Neural progenitor cell (in vitro differentiated cells): ENCODE measurements at regions not wholly inside any gene's neighbourhood (a gene's known extent, or its start where the extent isn't known, plus 50 kb on each side); places are given as distances from the start of the nearest gene placed in this dataset.

Experiments used
- DNase-seq: peaks from one replicate; pipeline ENCODE4 v3.0.0-alpha.2; 2016; ENCODE audit warnings: low spot score
- H2AFZ ChIP-seq: fragments of 200-600 bp; sonication (generic); replicated peaks from 2 replicates; pipeline ENCODE4 v1.6.1; 2016; ENCODE audit warnings: antibody characterized with exemption
- H3F3A ChIP-seq: fragments of 200-600 bp; sonication (generic); 2 replicates; pipeline ENCODE4 v1.6.1; 2016; ENCODE audit warnings: antibody characterized with exemption, low read depth
- H3K27ac ChIP-seq: fragments of 200-600 bp; sonication (generic); 2 replicates; pipeline ENCODE4 v1.5.1; 2016; ENCODE audit warnings: mild to moderate bottlenecking
- H3K27me3 ChIP-seq: fragments of 200-600 bp; sonication (generic); 2 replicates; pipeline ENCODE4 v1.6.1; 2016; ENCODE audit warnings: mild to moderate bottlenecking, moderate library complexity
- H3K36me3 ChIP-seq: fragments of 200-600 bp; sonication (generic); 2 replicates; pipeline ENCODE4 v1.5.1; 2016
- H3K4me1 ChIP-seq: fragments of 200-600 bp; sonication (generic); 2 replicates; pipeline ENCODE4 v1.6.1; 2016; ENCODE audit warnings: mixed run types
- H3K4me2 ChIP-seq: fragments of 200-600 bp; sonication (generic); 2 replicates; pipeline ENCODE4 v1.6.1; 2016
- H3K4me3 ChIP-seq: fragments of 200-600 bp; sonication (generic); 2 replicates; pipeline ENCODE4 v1.5.1; 2016
- H3K79me2 ChIP-seq: fragments of 200-600 bp; sonication (generic); 2 replicates; pipeline ENCODE4 v1.6.1; 2016; ENCODE audit warnings: low read depth
- H3K9ac ChIP-seq: fragments of 200-600 bp; sonication (generic); 2 replicates; pipeline ENCODE4 v1.6.1; 2016
- H3K9me3 ChIP-seq: fragments of 200-600 bp; sonication (generic); 2 replicates; pipeline ENCODE4 v1.5.1; 2016; ENCODE audit warnings: low read depth
- H4K20me1 ChIP-seq: fragments of 200-600 bp; sonication (generic); 2 replicates; pipeline ENCODE4 v1.6.1; 2016; ENCODE audit warnings: low read depth
- H3K27ac Mint-ChIP-seq: 3 replicates; pipeline ENCODE4 v1.8.0; 2021; ENCODE audit warnings: mixed read lengths
- H3K27me3 Mint-ChIP-seq: 2 replicates; pipeline ENCODE4 v1.8.0; 2022; ENCODE audit warnings: low read depth, mild to moderate bottlenecking, inconsistent platforms, moderate library complexity, mixed read lengths; ENCODE audit not compliant: insufficient read depth
- H3K36me3 Mint-ChIP-seq: 3 replicates; pipeline ENCODE4 v1.8.0; 2021; ENCODE audit warnings: mixed read lengths
- H3K4me1 Mint-ChIP-seq: 3 replicates; pipeline ENCODE4 v1.8.0; 2021; ENCODE audit warnings: mixed read lengths
- H3K4me3 Mint-ChIP-seq: 3 replicates; pipeline ENCODE4 v1.8.0; 2021; ENCODE audit warnings: mild to moderate bottlenecking, moderate library complexity, mixed read lengths
- H3K9me3 Mint-ChIP-seq: 3 replicates; pipeline ENCODE4 v1.8.0; 2020; ENCODE audit warnings: mixed read lengths
- CTCF ChIP-seq: fragments of 200-600 bp; sonication (generic); IDR thresholded peaks from 2 replicates; pipeline ENCODE4 v1.5.1; 2017; ENCODE audit warnings: antibody characterized with exemption, mild to moderate bottlenecking
- EZH2 ChIP-seq: fragments of 200-600 bp; sonication (generic); IDR thresholded peaks from 2 replicates; pipeline ENCODE4 v1.6.1; 2017; ENCODE audit warnings: antibody characterized with exemption, mild to moderate bottlenecking, moderate library complexity
- EZH2phosphoT487 ChIP-seq: fragments of 200-600 bp; sonication (generic); IDR thresholded peaks from 2 replicates; pipeline ENCODE4 v1.6.1; 2017; ENCODE audit warnings: antibody characterized with exemption

GRCh38 chr18:73758446-73758845, 389.2 kb downstream of the FBXO15 start:
- Histone ChIP-seq H3K4me1 (peaks cover 15% of the 10 kb centered on the region), H3F3A (no peaks in the 10 kb centered on the region), H3K4me2 (no peak overlapping the region), H3K9me3 (no peaks in the 10 kb centered on the region), H3K4me3 (no peak overlapping the region), H3K9ac (no peak overlapping the region), H3K79me2 (no peaks in the 10 kb centered on the region), H3K36me3 (no peaks in the 10 kb centered on the region), H2AFZ (no peak overlapping the region), H3K27me3 (no peaks in the 10 kb centered on the region), H4K20me1 (no peaks in the 10 kb centered on the region), H3K27ac (no peak overlapping the region)
- Mint-ChIP-seq H3K4me1 (no peaks in the 10 kb centered on the region), H3K9me3 (no peaks in the 10 kb centered on the region), H3K36me3 (no peaks in the 10 kb centered on the region), H3K27ac (no peak overlapping the region), H3K27me3 (peaks cover 4% of the 10 kb centered on the region), H3K4me3 (no peak overlapping the region)
- no peak for DNase-seq
- no peak for TF ChIP-seq EZH2phosphoT487
- no peak for TF ChIP-seq EZH2
- no peak for TF ChIP-seq CTCF

GRCh38 chr18:73756256-73757091, 391.2 kb downstream of the FBXO15 start:
- no peak overlapping the region for H3K4me2 ChIP-seq
- H3K27me3 Mint-ChIP-seq, result peaks cover 4% of the 10 kb centered on the region
- H3F3A ChIP-seq, result no peaks in the 10 kb centered on the region
- H3K27ac ChIP-seq, result no peak overlapping the region
- no peaks in the 10 kb centered on the region for H4K20me1 ChIP-seq
- H3K9me3 ChIP-seq, result no peaks in the 10 kb centered on the region
- H3K27ac Mint-ChIP-seq, result no peak overlapping the region
- TF ChIP-seq CTCF (no peak), EZH2phosphoT487 (no peak), EZH2 (no peak)
- H3K4me3 Mint-ChIP-seq, result no peak overlapping the region
- H3K9ac ChIP-seq, result no peak overlapping the region
- no peaks in the 10 kb centered on the region for H3K9me3 Mint-ChIP-seq
- no peaks in the 10 kb centered on the region for H3K79me2 ChIP-seq
- no peak overlapping the region for H2AFZ ChIP-seq
- H3K27me3 ChIP-seq, result no peaks in the 10 kb centered on the region
- peaks cover 15% of the 10 kb centered on the region for H3K4me1 ChIP-seq
- DNase-seq, result no peak
- H3K4me3 ChIP-seq, result no peak overlapping the region
- H3K36me3 ChIP-seq, result no peaks in the 10 kb centered on the region
- no peaks in the 10 kb centered on the region for H3K4me1 Mint-ChIP-seq
- no peaks in the 10 kb centered on the region for H3K36me3 Mint-ChIP-seq

GRCh38 chr18:73752965-73753364, 394.7 kb downstream of the FBXO15 start:
- H3K36me3 Mint-ChIP-seq, result no peaks in the 10 kb centered on the region
- no peak overlapping the region for H3K9ac ChIP-seq
- no peak for TF ChIP-seq EZH2phosphoT487
- no peak for TF ChIP-seq CTCF
- TF ChIP-seq EZH2, result no peak

More at GRCh38 chr18:73752965-73753364, 394.7 kb downstream of the FBXO15 start:
- no peaks in the 10 kb centered on the region for H3K4me1 ChIP-seq
- H3K27ac ChIP-seq, result no peak overlapping the region
- no peaks in the 10 kb centered on the region for H4K20me1 ChIP-seq
- H3K36me3 ChIP-seq, result no peaks in the 10 kb centered on the region
- H3K4me1 Mint-ChIP-seq, result no peaks in the 10 kb centered on the region
- H3K9me3 Mint-ChIP-seq, result no peaks in the 10 kb centered on the region
- no peaks in the 10 kb centered on the region for H3F3A ChIP-seq
- no peak overlapping the region for H3K4me3 ChIP-seq
- H3K4me2 ChIP-seq, result no peak overlapping the region
- H3K27me3 ChIP-seq, result no peaks in the 10 kb centered on the region
- no peak overlapping the region for H3K27ac Mint-ChIP-seq
- H2AFZ ChIP-seq, result no peak overlapping the region
- H3K79me2 ChIP-seq, result no peaks in the 10 kb centered on the region
- H3K4me3 Mint-ChIP-seq, result no peak overlapping the region
- H3K27me3 Mint-ChIP-seq, result peaks cover 4% of the 10 kb centered on the region
- no peaks in the 10 kb centered on the region for H3K9me3 ChIP-seq
- no peak for DNase-seq
